ENCODE measurements at regions not wholly inside any gene's neighbourhood (a gene's known extent, or its start where the extent isn't known, plus 50 kb on each side); places are given as distances from the start of the nearest gene placed in this dataset.

DNA sequence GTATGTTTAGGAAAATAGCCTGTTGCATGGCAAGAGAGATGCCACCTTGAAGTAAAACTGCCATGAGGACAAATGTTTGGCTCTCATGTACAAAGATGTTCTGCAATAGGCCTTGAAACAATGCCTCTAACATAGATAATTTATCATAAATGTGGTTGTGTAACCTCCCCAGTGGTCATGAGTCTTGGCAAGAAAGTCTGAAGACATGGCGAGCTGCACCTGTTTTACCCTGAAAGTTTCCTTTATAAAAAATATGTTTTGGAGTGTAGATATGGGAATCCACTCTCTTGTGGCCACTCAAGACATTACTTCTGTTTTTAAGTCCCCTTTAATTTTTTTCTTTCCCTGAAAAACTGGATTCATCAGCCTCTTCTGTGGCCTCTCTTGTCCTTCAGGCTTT, 2217.1 kb downstream of the NCAM2 start:
- H3K4me3 ChIP-seq (ENCODE audit: low read depth in 1 of 3, low read length in 3 of 3), result no peak overlapping the region
- DNase-seq, result no peak
- WGBS, 3 donors, result 76 to 89% (median 83%) methylated on average over 1 of the region's 1 CpG
- no peaks in the 10 kb centered on the region for H3K27me3 ChIP-seq (ENCODE audit: control insufficient read depth in 3 of 3, insufficient read depth in 3 of 3, low read length in 3 of 3)
- no peaks in the 10 kb centered on the region for H3K36me3 ChIP-seq (ENCODE audit: control insufficient read depth in 3 of 3, insufficient read depth in 2 of 3, low read depth in 1 of 3, low read length in 3 of 3)
- no peaks in the 10 kb centered on the region for H3K4me1 ChIP-seq (ENCODE audit: control insufficient read depth in 3 of 3, insufficient read depth in 2 of 3, low read depth in 1 of 3, low read length in 2 of 3)
- FAIRE-seq, result no peak
- H3K9me3 ChIP-seq (ENCODE audit: control insufficient read depth in 2 of 2, insufficient read depth in 1 of 2, low read depth in 1 of 2, low read length in 1 of 2), result peaks cover 0 to 14% of the 10 kb centered on the region in 2 donors
- H3K27ac ChIP-seq (ENCODE audit: low read depth in 1 of 3, low read length in 2 of 3), result no peak overlapping the region
